H54 (cell line): ENCODE measurements at regions not wholly inside any gene's neighbourhood (a gene's known extent, or its start where the extent isn't known, plus 50 kb on each side); places are given as distances from the start of the nearest gene placed in this dataset.
"Not testable (repeated sequence)": the region's sequence is repeated elsewhere in the genome, so short reads cannot be mapped to it uniquely, and the experiment has no call there.

Experiments used
- DNase-seq: peaks from one replicate; pipeline ENCODE4 v3.0.0; 2011; ENCODE audit warnings: low spot score, mixed read lengths; ENCODE audit not compliant: insufficient read length
- FAIRE-seq: peaks from 3 replicates; lab custom pipeline; 2011; peaks lifted over from hg19 to GRCh38; lab: Jason Lieb, UNC
- POLR2A ChIP-seq: IDR thresholded peaks from 2 replicates; pipeline ENCODE4 v1.6.1; 2011; ENCODE audit warnings: low read depth, mild to moderate bottlenecking, low read length

- no peak for FAIRE-seq
- no peak for TF ChIP-seq POLR2A
These were observed 144.5 kb upstream of the DLX2 start for GRCh38 chr2:172247203-172247602.

GRCh38 chr2:172248381-172248780 lies 145.7 kb upstream of the DLX2 start:
- FAIRE-seq (no peak), DNase-seq (no peak)
- TF ChIP-seq POLR2A = no peak

More at GRCh38 chr2:172247203-172247602, 144.5 kb upstream of the DLX2 start:
- DNase-seq = no peak

GRCh38 chr2:172248785-172249187 lies 146.1 kb upstream of the DLX2 start:
- peak; percentile 48 for DNase-seq
- FAIRE-seq = no peak
- TF ChIP-seq POLR2A = no peak

- DNase-seq (no peak), FAIRE-seq (no peak)
These were observed 146.6 kb upstream of the DLX2 start for GRCh38 chr2:172249334-172249733.

GRCh38 chr2:172249986-172250385 lies 147.3 kb upstream of the DLX2 start:
- FAIRE-seq (no peak), DNase-seq (peak; percentile 47)
- TF ChIP-seq POLR2A = no peak

More at GRCh38 chr2:172249334-172249733, 146.6 kb upstream of the DLX2 start:
- no peak for TF ChIP-seq POLR2A

- FAIRE-seq = no peak
- no peak for DNase-seq
- TF ChIP-seq POLR2A = no peak
These were observed 148.5 kb upstream of the DLX2 start for GRCh38 chr2:172251231-172251630.

- no peak for FAIRE-seq
- peak; percentile 43; the same call in 1 of the 2 replicates for TF ChIP-seq POLR2A
These were observed 149.5 kb upstream of the DLX2 start for GRCh38 chr2:172252154-172252553.

GRCh38 chr2:172253190-172254052 lies 150.7 kb upstream of the DLX2 start:
- FAIRE-seq (peak; percentile 75), DNase-seq (peak; percentile 67)
- TF ChIP-seq POLR2A = no peak

More at GRCh38 chr2:172252154-172252553, 149.5 kb upstream of the DLX2 start:
- DNase-seq = no peak

GRCh38 chr2:172256886-172257285 lies 154.2 kb upstream of the DLX2 start:
- DNase-seq (no peak), FAIRE-seq (no peak)
- TF ChIP-seq POLR2A = no peak

GRCh38 chr2:172259827-172260226 lies 157.1 kb upstream of the DLX2 start:
- FAIRE-seq (no peak), DNase-seq (no peak)
- no peak for TF ChIP-seq POLR2A

- no peak for TF ChIP-seq POLR2A
- no peak for DNase-seq
- no peak for FAIRE-seq
These were observed 157.6 kb upstream of the DLX2 start for GRCh38 chr2:172260336-172260735.

- FAIRE-seq (no peak), DNase-seq (no peak)
- TF ChIP-seq POLR2A = no peak
These were observed 158.6 kb upstream of the DLX2 start for GRCh38 chr2:172261292-172261691.

- no peak for FAIRE-seq
- no peak for TF ChIP-seq POLR2A
These were observed 159.8 kb upstream of the DLX2 start for GRCh38 chr2:172262486-172262885.

GRCh38 chr2:172264820-172265219 lies 162.1 kb upstream of the DLX2 start:
- FAIRE-seq, DNase-seq: not testable (repeated sequence)

More at GRCh38 chr2:172262486-172262885, 159.8 kb upstream of the DLX2 start:
- no peak for DNase-seq

GRCh38 chr2:172269507-172270244 lies 157.7 kb upstream of the ITGA6 start:
- not testable (repeated sequence) for DNase-seq, FAIRE-seq
